Fibroblast of lung (primary cell): ENCODE measurements at regions not wholly inside any gene's neighbourhood (a gene's known extent, or its start where the extent isn't known, plus 50 kb on each side); places are given as distances from the start of the nearest gene placed in this dataset.
A peak's percentile ranks its signal among the peaks of the same experiment; 100 is the strongest.

Experiments
- DNase-seq, 2 donors: peaks; one replicate each; pipeline versions ENCODE4 v3.0.0 to v3.0.0-alpha.2; 2010; ENCODE audit warnings: low read depth in 2 of 2
- H2AFZ ChIP-seq: 2 replicates; pipeline ENCODE4 v1.5.1; 2012; ENCODE audit warnings: low read length, control low read depth, inconsistent platforms
- H3K27ac ChIP-seq: 2 replicates; pipeline ENCODE4 v1.5.1; 2011; ENCODE audit warnings: low read length, control low read depth; ENCODE audit not compliant: insufficient read depth
- H3K27me3 ChIP-seq: 2 replicates; pipeline ENCODE4 v1.5.1; 2011; ENCODE audit warnings: mild to moderate bottlenecking, low read length; ENCODE audit not compliant: control insufficient read depth, insufficient read depth
- H3K36me3 ChIP-seq: 2 replicates; pipeline ENCODE4 v1.5.1; 2011; ENCODE audit warnings: low read length; ENCODE audit not compliant: control insufficient read depth, insufficient read depth
- H3K4me1 ChIP-seq: 2 replicates; pipeline ENCODE4 v1.5.1; 2011; ENCODE audit warnings: low read length; ENCODE audit not compliant: control insufficient read depth, insufficient read depth; ENCODE audit errors: extremely low read depth
- H3K4me2 ChIP-seq: 2 replicates; pipeline ENCODE4 v1.5.1; 2011; ENCODE audit warnings: low read length, control low read depth; ENCODE audit not compliant: insufficient read depth; ENCODE audit errors: extremely low read depth
- H3K4me3 ChIP-seq, 4 experiments: fragments of 200-600 bp in 1 of 4; sonication (generic) in 1 of 4; replicated peaks in 1 of 4; 2 replicates each; pipeline ENCODE4 v1.5.1; 2011 to 2016; ENCODE audit warnings: low read length in 4 of 4, low read depth in 3 of 4, mild to moderate bottlenecking in 3 of 4, control low read depth in 2 of 4, inconsistent platforms in 1 of 4, mixed read lengths in 1 of 4; ENCODE audit not compliant: insufficient read depth in 1 of 4; ENCODE audit errors: control extremely low read depth in 1 of 4
- H3K79me2 ChIP-seq: 2 replicates; pipeline ENCODE4 v1.5.1; 2012; ENCODE audit warnings: mild to moderate bottlenecking, low read length, inconsistent platforms; ENCODE audit not compliant: control insufficient read depth, insufficient read depth
- H3K9ac ChIP-seq: 2 replicates; pipeline ENCODE4 v1.5.1; 2011; ENCODE audit warnings: mild to moderate bottlenecking, low read length, control low read depth; ENCODE audit not compliant: insufficient read depth
- H3K9me3 ChIP-seq: 2 replicates; pipeline ENCODE4 v1.5.1; 2012; ENCODE audit warnings: low read depth, low read length; ENCODE audit not compliant: control insufficient read depth, insufficient read depth
- H4K20me1 ChIP-seq: 2 replicates; pipeline ENCODE4 v1.5.1; 2011; ENCODE audit warnings: low read length; ENCODE audit not compliant: control insufficient read depth, insufficient read depth; ENCODE audit errors: extremely low read depth
- CTCF ChIP-seq, 2 donors: IDR thresholded peaks in 1 of 2; conservative IDR thresholded peaks in 1 of 2; 1 replicate in 1 of 2; 2 replicates in 1 of 2; pipeline ENCODE4 v1.5.1; 2011 to 2012; ENCODE audit warnings: low read length in 2 of 2, control low read depth in 1 of 2, inconsistent platforms in 1 of 2, low read depth in 1 of 2, mild to moderate bottlenecking in 1 of 2
- EZH2 ChIP-seq: IDR thresholded peaks from 2 replicates; pipeline ENCODE4 v1.5.1; 2012; ENCODE audit warnings: low read length, control low read depth, mild to moderate bottlenecking; ENCODE audit errors: missing control alignments

GRCh38 chr5:107223066-107223465 is 447.7 kb downstream of the EFNA5 start:
- H3K4me2 ChIP-seq: no peak overlapping the region
- no peak for DNase-seq
- no peak overlapping the region for H3K4me3 ChIP-seq
- H3K4me1 ChIP-seq: no peaks in the 10 kb centered on the region
- H3K27me3 ChIP-seq: no peaks in the 10 kb centered on the region
- no peaks in the 10 kb centered on the region for H4K20me1 ChIP-seq
- no peaks in the 10 kb centered on the region for H3K36me3 ChIP-seq
- no peak for TF ChIP-seq CTCF (conservative IDR thresholded peaks at IDR 0.05 in 1 of 2, IDR thresholded peaks at IDR 0.05 in 1 of 2; ENCODE audit: low read depth in 1 of 2, low read length in 2 of 2)
- no peak for TF ChIP-seq EZH2
- H3K27ac ChIP-seq: no peak overlapping the region
- no peaks in the 10 kb centered on the region for H3K9me3 ChIP-seq
- H3K9ac ChIP-seq: no peak overlapping the region
- no peak overlapping the region for H2AFZ ChIP-seq
- H3K79me2 ChIP-seq: no peaks in the 10 kb centered on the region

GRCh38 chr5:107219993-107220392 is 450.7 kb downstream of the EFNA5 start:
- peak in 1 of 2 donors; percentile 14 for DNase-seq
- H2AFZ ChIP-seq: no peak overlapping the region
- H3K4me2 ChIP-seq: no peak overlapping the region
- H3K9ac ChIP-seq: no peak overlapping the region
- no peaks in the 10 kb centered on the region for H3K4me1 ChIP-seq
- TF ChIP-seq EZH2: no peak
- TF ChIP-seq CTCF (conservative IDR thresholded peaks at IDR 0.05 in 1 of 2, IDR thresholded peaks at IDR 0.05 in 1 of 2; ENCODE audit: low read depth in 1 of 2, low read length in 2 of 2): no peak
- H3K79me2 ChIP-seq: no peaks in the 10 kb centered on the region
- H3K4me3 ChIP-seq: no peak overlapping the region
- no peak overlapping the region for H3K27ac ChIP-seq
- H3K27me3 ChIP-seq: no peaks in the 10 kb centered on the region
- H4K20me1 ChIP-seq: no peaks in the 10 kb centered on the region
- H3K36me3 ChIP-seq: no peaks in the 10 kb centered on the region
- H3K9me3 ChIP-seq: no peaks in the 10 kb centered on the region

- DNase-seq: peak in 1 of 2 donors; percentile 65
- H3K4me3 ChIP-seq: no peak overlapping the region
- H3K79me2 ChIP-seq: no peaks in the 10 kb centered on the region
- H3K9ac ChIP-seq: no peak overlapping the region
- H3K27ac ChIP-seq: no peak overlapping the region
- TF ChIP-seq CTCF (conservative IDR thresholded peaks at IDR 0.05 in 1 of 2, IDR thresholded peaks at IDR 0.05 in 1 of 2; ENCODE audit: low read depth in 1 of 2, low read length in 2 of 2) (no peak), EZH2 (no peak)
- H4K20me1 ChIP-seq: no peaks in the 10 kb centered on the region
- no peaks in the 10 kb centered on the region for H3K4me1 ChIP-seq
- no peak overlapping the region for H3K4me2 ChIP-seq
- H3K27me3 ChIP-seq: no peaks in the 10 kb centered on the region
- no peak overlapping the region for H2AFZ ChIP-seq
- no peaks in the 10 kb centered on the region for H3K9me3 ChIP-seq
- no peaks in the 10 kb centered on the region for H3K36me3 ChIP-seq
Measured at GRCh38 chr5:107218457-107219193, 452.1 kb downstream of the EFNA5 start.
